ENCODE measurements at regions not wholly inside any gene's neighbourhood (a gene's known extent, or its start where the extent isn't known, plus 50 kb on each side); places are given as distances from the start of the nearest gene placed in this dataset.

- Mint-ChIP-seq H3K4me3 (no peak overlapping the region), H3K36me3 (ENCODE audit: low read depth) (no peaks in the 10 kb centered on the region), H3K27ac (no peak overlapping the region), H3K9me3 (peaks cover 14% of the 10 kb centered on the region), H3K27me3 (ENCODE audit: low read depth, poor library complexity) (no peaks in the 10 kb centered on the region), H3K4me1 (no peaks in the 10 kb centered on the region)
- DNase-seq = no peak
- no peak for TF ChIP-seq CTCF (IDR thresholded peaks at IDR 0.05)
Observed at GRCh38 chr1:187096689-187097088, 267.9 kb downstream of the PLA2G4A start.

- no peak for DNase-seq
- Mint-ChIP-seq H3K27me3 (ENCODE audit: low read depth, poor library complexity) (peaks cover 4% of the 10 kb centered on the region), H3K9me3 (no peaks in the 10 kb centered on the region), H3K4me3 (no peak overlapping the region), H3K4me1 (no peaks in the 10 kb centered on the region), H3K27ac (no peak overlapping the region), H3K36me3 (ENCODE audit: low read depth) (no peaks in the 10 kb centered on the region)
- no peak for TF ChIP-seq CTCF (IDR thresholded peaks at IDR 0.05)
Observed at GRCh38 chr1:187110351-187110750, 281.6 kb downstream of the PLA2G4A start.

- no peak for DNase-seq
- Mint-ChIP-seq H3K4me3 (no peak overlapping the region), H3K27me3 (ENCODE audit: low read depth, poor library complexity) (no peaks in the 10 kb centered on the region), H3K36me3 (ENCODE audit: low read depth) (no peaks in the 10 kb centered on the region), H3K4me1 (no peaks in the 10 kb centered on the region), H3K9me3 (no peaks in the 10 kb centered on the region), H3K27ac (no peak overlapping the region)
- TF ChIP-seq CTCF (IDR thresholded peaks at IDR 0.05) = no peak
Observed at GRCh38 chr1:187114792-187115191, 286.0 kb downstream of the PLA2G4A start.

GRCh38 chr1:187121661-187122060 is 292.9 kb downstream of the PLA2G4A start:
- no peaks in the 10 kb centered on the region for H3K36me3 Mint-ChIP-seq (ENCODE audit: low read depth)
- no peak for DNase-seq
- TF ChIP-seq CTCF (IDR thresholded peaks at IDR 0.05) = no peak
- no peaks in the 10 kb centered on the region for H3K4me1 Mint-ChIP-seq
- H3K27ac Mint-ChIP-seq = no peak overlapping the region
- no peaks in the 10 kb centered on the region for H3K27me3 Mint-ChIP-seq (ENCODE audit: low read depth, poor library complexity)
- no peaks in the 10 kb centered on the region for H3K9me3 Mint-ChIP-seq
- no peak overlapping the region for H3K4me3 Mint-ChIP-seq

- Mint-ChIP-seq H3K36me3 (ENCODE audit: low read depth) (no peaks in the 10 kb centered on the region), H3K27me3 (ENCODE audit: low read depth, poor library complexity) (no peaks in the 10 kb centered on the region), H3K27ac (no peak overlapping the region), H3K4me3 (no peak overlapping the region), H3K4me1 (no peaks in the 10 kb centered on the region), H3K9me3 (no peaks in the 10 kb centered on the region)
- DNase-seq = no peak
- TF ChIP-seq CTCF (IDR thresholded peaks at IDR 0.05) = no peak
Observed at GRCh38 chr1:187122566-187122965, 293.8 kb downstream of the PLA2G4A start.

- H3K27me3 Mint-ChIP-seq (ENCODE audit: low read depth, poor library complexity) = no peaks in the 10 kb centered on the region
- H3K27ac Mint-ChIP-seq = no peak overlapping the region
- no peak overlapping the region for H3K4me3 Mint-ChIP-seq
- H3K4me1 Mint-ChIP-seq = no peaks in the 10 kb centered on the region
- no peak for TF ChIP-seq CTCF (IDR thresholded peaks at IDR 0.05)
- H3K9me3 Mint-ChIP-seq = no peaks in the 10 kb centered on the region
- H3K36me3 Mint-ChIP-seq (ENCODE audit: low read depth) = no peaks in the 10 kb centered on the region
- no peak for DNase-seq
Observed at GRCh38 chr1:187129132-187129531, 300.4 kb downstream of the PLA2G4A start.

Data from nephron progenitor cell (in vitro differentiated cells).